KMS-11 (cell line): ENCODE measurements at regions not wholly inside any gene's neighbourhood (a gene's known extent, or its start where the extent isn't known, plus 50 kb on each side); places are given as distances from the start of the nearest gene placed in this dataset.

Experiments
- H2AFZ ChIP-seq: fragments of 200-600 bp; sonication (generic); 2 replicates; pipeline ENCODE4 v1.6.1; 2016; ENCODE audit warnings: antibody characterized with exemption, mixed run types, low read depth
- H3K27ac ChIP-seq: fragments of 200-600 bp; sonication (generic); 2 replicates; pipeline ENCODE4 v1.6.1; 2016; ENCODE audit warnings: mild to moderate bottlenecking, mixed run types
- H3K27me3 ChIP-seq: fragments of 200-600 bp; sonication (generic); 2 replicates; pipeline ENCODE4 v1.6.1; 2017; ENCODE audit warnings: mild to moderate bottlenecking, low read depth, mixed run types, moderate library complexity; ENCODE audit not compliant: insufficient read depth
- H3K36me3 ChIP-seq: fragments of 200-600 bp; sonication (generic); 2 replicates; pipeline ENCODE4 v1.6.1; 2017; ENCODE audit warnings: mild to moderate bottlenecking, mixed run types; ENCODE audit not compliant: insufficient read depth
- H3K4me1 ChIP-seq: fragments of 200-600 bp; sonication (generic); 2 replicates; pipeline ENCODE4 v1.6.1; 2016; ENCODE audit warnings: mild to moderate bottlenecking, low read depth, mixed run types; ENCODE audit not compliant: poor library complexity, severe bottlenecking
- H3K4me2 ChIP-seq: fragments of 200-600 bp; sonication (generic); 2 replicates; pipeline ENCODE4 v1.7.0; 2016; ENCODE audit warnings: mild to moderate bottlenecking, mixed run types
- H3K4me3 ChIP-seq: fragments of 200-600 bp; sonication (generic); IDR thresholded peaks from 2 replicates; pipeline ENCODE4 v1.6.1; 2017; ENCODE audit warnings: low read depth, low read length, mixed read lengths; ENCODE audit not compliant: insufficient read depth
- H3K79me2 ChIP-seq: fragments of 200-600 bp; sonication (generic); 2 replicates; pipeline ENCODE4 v1.6.1; 2016; ENCODE audit warnings: low read depth, mixed run types; ENCODE audit not compliant: insufficient read depth
- H3K9ac ChIP-seq: fragments of 200-600 bp; sonication (generic); 2 replicates; pipeline ENCODE4 v1.6.1; 2016; ENCODE audit warnings: mild to moderate bottlenecking, mixed run types
- H4K20me1 ChIP-seq: fragments of 200-600 bp; sonication (generic); 2 replicates; pipeline ENCODE4 v1.6.1; 2016; ENCODE audit warnings: mild to moderate bottlenecking, mixed run types; ENCODE audit not compliant: insufficient read depth
- TF ChIP-seq, protein P1 (sequence below): fragments of 200-600 bp; sonication (generic); conservative IDR thresholded peaks from 2 replicates; pipeline ENCODE4 v1.6.1; 2017; ENCODE audit warnings: low read depth, mild to moderate bottlenecking, antibody characterized with exemption, low read length, moderate library complexity, mixed read lengths

DNA sequence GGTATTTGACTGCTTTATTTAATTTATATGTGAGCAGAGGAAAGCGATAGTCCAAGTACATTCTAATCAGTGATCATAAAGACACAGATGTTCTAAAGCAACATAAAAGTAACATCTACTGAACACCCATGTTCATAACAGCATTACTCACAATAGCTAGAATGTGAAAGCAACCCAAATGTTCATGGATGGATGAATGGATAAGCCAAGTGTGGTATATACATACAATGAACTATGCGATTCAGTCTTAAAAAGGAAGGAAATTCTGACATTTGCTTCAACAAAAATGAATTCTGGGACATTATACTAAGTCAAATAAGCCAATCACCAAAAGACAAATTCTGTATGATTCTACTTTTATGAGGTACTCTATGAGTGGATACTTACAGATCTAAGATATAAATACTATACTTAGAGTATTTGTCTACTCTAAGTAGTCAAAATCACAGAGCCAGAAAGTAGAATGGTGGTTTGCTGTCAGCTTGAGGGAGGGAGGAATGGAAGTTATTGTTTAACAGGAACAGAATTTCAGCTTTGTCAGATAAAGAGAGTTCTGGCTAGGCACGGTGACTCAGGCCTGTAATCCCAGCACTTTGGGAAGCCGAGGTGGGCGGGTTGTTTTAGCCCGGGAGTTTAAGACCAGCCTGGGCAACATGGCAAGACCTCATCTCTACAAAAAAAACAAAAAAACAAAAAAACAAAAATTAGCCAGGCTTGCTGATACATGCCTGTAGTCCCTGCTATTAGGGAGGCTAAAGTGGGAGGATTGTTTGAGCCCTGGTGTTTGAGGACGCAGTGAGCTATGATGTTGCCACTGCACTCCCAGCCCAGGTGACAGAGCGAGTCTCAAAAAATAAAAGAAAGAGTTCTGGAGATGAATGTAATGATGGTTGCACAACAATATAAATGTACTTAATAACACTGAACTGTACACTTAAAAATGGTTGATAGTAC lies 79.7 kb upstream of the ARHGAP29 start:
- no peak overlapping the region for H3K27ac ChIP-seq
- no peak overlapping the region for H2AFZ ChIP-seq
- H3K4me1 ChIP-seq: no peaks in the 10 kb centered on the region

DNA sequence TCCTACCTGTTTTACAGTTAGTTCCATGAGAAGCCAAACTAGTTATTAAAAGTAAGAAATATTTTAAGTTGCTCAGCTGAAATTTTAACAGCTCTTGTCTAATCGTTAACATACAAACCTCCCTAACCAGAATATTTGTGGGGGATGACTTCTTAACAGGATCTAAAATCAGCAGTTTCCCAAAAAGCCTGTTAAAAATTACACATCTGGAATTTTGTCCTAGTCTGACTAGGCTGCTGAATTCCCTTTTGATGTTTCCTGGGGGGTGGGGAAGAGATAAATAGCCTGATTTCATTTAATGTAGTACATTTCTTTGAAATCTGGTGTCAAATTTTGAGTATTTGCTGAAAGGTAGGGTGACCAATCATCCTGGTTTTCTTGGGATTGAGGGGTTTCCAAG lies 78.8 kb upstream of the ARHGAP29 start:
- Histone ChIP-seq H3K36me3 (no peaks in the 10 kb centered on the region), H3K4me2 (no peak overlapping the region), H3K4me3 (no peak overlapping the region), H3K27me3 (no peaks in the 10 kb centered on the region), H3K9ac (no peak overlapping the region), H3K4me1 (no peaks in the 10 kb centered on the region), H3K79me2 (no peaks in the 10 kb centered on the region), H3K27ac (no peak overlapping the region), H4K20me1 (no peaks in the 10 kb centered on the region), H2AFZ (no peak overlapping the region)
- TF ChIP-seq, protein P1, sequence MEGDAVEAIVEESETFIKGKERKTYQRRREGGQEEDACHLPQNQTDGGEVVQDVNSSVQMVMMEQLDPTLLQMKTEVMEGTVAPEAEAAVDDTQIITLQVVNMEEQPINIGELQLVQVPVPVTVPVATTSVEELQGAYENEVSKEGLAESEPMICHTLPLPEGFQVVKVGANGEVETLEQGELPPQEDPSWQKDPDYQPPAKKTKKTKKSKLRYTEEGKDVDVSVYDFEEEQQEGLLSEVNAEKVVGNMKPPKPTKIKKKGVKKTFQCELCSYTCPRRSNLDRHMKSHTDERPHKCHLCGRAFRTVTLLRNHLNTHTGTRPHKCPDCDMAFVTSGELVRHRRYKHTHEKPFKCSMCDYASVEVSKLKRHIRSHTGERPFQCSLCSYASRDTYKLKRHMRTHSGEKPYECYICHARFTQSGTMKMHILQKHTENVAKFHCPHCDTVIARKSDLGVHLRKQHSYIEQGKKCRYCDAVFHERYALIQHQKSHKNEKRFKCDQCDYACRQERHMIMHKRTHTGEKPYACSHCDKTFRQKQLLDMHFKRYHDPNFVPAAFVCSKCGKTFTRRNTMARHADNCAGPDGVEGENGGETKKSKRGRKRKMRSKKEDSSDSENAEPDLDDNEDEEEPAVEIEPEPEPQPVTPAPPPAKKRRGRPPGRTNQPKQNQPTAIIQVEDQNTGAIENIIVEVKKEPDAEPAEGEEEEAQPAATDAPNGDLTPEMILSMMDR: no peak

More for the DNA sequence above, 79.7 kb upstream of the ARHGAP29 start:
- no peak overlapping the region for H3K4me3 ChIP-seq
- no peak overlapping the region for H3K4me2 ChIP-seq
- no peak overlapping the region for H3K9ac ChIP-seq
- H3K36me3 ChIP-seq: no peaks in the 10 kb centered on the region
- TF ChIP-seq, protein P1: no peak
- H3K27me3 ChIP-seq: no peaks in the 10 kb centered on the region
- no peaks in the 10 kb centered on the region for H4K20me1 ChIP-seq
- H3K79me2 ChIP-seq: no peaks in the 10 kb centered on the region

DNA sequence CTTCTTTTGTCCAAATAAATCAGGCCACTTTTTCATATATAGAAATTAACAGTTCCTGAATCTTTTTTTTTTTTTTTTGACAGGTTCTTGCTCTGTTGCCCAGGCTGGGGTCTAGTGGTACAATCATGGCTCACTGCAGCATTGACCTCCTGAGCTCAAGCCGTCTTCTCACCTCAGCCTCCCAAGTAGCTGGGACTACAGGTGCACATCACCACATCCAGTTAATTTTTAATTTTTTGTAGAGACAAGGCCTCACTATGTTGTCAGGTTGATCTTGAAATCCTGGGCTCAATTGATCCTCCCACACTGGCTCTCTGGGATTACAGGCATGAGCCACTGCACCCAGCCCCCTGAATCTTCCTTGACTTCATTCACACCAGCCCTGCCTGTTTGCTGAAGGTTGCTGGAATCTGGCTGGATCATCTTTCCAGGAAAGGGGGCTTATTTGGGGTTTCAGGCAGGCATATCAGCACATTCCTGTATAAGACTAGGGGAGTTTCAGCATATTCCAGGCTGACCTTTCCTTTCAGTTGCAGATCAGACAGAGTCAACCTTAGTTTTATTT lies 78.2 kb upstream of the ARHGAP29 start:
- H3K4me1 ChIP-seq: no peaks in the 10 kb centered on the region
- H3K4me2 ChIP-seq: no peak overlapping the region
- H3K79me2 ChIP-seq: no peaks in the 10 kb centered on the region
- H4K20me1 ChIP-seq: no peaks in the 10 kb centered on the region
- H3K27me3 ChIP-seq: no peaks in the 10 kb centered on the region
- H3K27ac ChIP-seq: no peak overlapping the region
- TF ChIP-seq, protein P1: no peak
- no peak overlapping the region for H3K4me3 ChIP-seq
- H3K36me3 ChIP-seq: no peaks in the 10 kb centered on the region
- H3K9ac ChIP-seq: no peak overlapping the region
- no peak overlapping the region for H2AFZ ChIP-seq

DNA sequence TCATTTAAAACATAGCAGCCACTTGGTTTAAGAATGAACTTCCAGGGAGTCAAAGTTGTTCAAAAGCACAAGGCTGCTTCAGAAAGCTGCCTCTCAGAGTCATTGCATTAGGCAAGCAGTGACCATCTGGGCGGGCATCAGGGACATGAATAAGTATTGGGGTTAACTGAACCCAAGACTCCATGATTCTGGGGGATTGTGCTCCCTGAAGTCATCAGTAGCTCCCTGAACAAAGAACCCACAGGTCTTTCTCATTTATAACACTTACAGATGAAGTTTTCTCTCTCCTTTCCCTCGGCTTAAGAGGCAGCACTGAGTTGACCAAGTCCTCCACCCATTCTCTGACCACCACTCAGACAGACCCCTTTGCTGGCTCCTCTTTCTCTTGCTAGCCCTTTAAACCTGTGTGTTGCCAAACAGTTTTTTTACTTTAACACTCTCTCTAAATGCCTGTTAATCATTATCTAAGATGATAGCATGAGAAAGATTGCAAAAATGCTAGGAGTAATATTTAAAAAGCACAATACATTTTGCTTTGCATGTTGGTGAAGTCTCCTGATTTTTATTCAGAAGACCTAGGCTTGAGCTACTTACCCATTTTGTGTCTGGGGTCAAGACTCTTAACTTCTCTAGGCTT lies 77.0 kb upstream of the ARHGAP29 start:
- no peaks in the 10 kb centered on the region for H3K4me1 ChIP-seq

More for the DNA sequence above, 77.0 kb upstream of the ARHGAP29 start:
- no peaks in the 10 kb centered on the region for H4K20me1 ChIP-seq
- H3K9ac ChIP-seq: no peak overlapping the region
- TF ChIP-seq, protein P1: no peak
- H3K4me3 ChIP-seq: no peak overlapping the region
- H3K79me2 ChIP-seq: no peaks in the 10 kb centered on the region
- no peak overlapping the region for H3K4me2 ChIP-seq
- H3K27ac ChIP-seq: no peak overlapping the region
- H2AFZ ChIP-seq: no peak overlapping the region
- no peaks in the 10 kb centered on the region for H3K36me3 ChIP-seq
- H3K27me3 ChIP-seq: no peaks in the 10 kb centered on the region
